ENCODE measurements at regions not wholly inside any gene's neighbourhood (a gene's known extent, or its start where the extent isn't known, plus 50 kb on each side); places are given as distances from the start of the nearest gene placed in this dataset.

DNA sequence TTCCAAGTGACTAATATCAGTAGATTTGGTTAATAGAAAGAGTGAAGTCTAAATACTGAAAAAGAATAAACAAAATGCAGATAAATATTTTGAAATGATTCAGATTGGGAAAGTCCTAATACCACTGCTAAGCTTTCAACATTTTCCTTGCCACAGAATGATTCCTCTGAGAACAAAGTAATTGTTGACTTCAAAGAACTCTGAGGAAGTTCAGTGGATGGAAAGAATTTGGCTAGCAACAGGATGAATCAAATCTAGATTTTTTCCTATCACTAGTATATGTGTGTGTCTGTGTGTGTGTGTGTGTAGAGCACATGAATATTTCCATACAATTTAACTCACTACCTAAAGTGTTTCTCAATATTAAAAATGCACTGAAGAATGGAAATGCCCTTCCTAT is 107.9 kb upstream of the PREP start:
- TF ChIP-seq, protein P1, sequence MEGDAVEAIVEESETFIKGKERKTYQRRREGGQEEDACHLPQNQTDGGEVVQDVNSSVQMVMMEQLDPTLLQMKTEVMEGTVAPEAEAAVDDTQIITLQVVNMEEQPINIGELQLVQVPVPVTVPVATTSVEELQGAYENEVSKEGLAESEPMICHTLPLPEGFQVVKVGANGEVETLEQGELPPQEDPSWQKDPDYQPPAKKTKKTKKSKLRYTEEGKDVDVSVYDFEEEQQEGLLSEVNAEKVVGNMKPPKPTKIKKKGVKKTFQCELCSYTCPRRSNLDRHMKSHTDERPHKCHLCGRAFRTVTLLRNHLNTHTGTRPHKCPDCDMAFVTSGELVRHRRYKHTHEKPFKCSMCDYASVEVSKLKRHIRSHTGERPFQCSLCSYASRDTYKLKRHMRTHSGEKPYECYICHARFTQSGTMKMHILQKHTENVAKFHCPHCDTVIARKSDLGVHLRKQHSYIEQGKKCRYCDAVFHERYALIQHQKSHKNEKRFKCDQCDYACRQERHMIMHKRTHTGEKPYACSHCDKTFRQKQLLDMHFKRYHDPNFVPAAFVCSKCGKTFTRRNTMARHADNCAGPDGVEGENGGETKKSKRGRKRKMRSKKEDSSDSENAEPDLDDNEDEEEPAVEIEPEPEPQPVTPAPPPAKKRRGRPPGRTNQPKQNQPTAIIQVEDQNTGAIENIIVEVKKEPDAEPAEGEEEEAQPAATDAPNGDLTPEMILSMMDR (IDR thresholded peaks at IDR 0.05), result no peak
- TF ChIP-seq POLR2A (IDR thresholded peaks at IDR 0.05), result no peak

Data from body of pancreas (tissue), 4 donors.